H1 (cell line): ENCODE measurements at regions not wholly inside any gene's neighbourhood (a gene's known extent, or its start where the extent isn't known, plus 50 kb on each side); places are given as distances from the start of the nearest gene placed in this dataset.
A peak's percentile ranks its signal among the peaks of the same experiment; 100 is the strongest.

Source experiments
- CTCF ChIA-PET: fragments of 300-600 bp; sonication (Branson Sonifier 250); formaldehyde crosslinking; loops from one replicate; lab custom pipeline; 2021; ENCODE audit not compliant: partially characterized antibody; lab: Charles Lee
- POLR2A ChIA-PET: fragments of 300-600 bp; sonication (Branson Sonifier 250); formaldehyde crosslinking; loops from one replicate; lab custom pipeline; 2021; ENCODE audit warnings: inconsistent platforms; ENCODE audit not compliant: partially characterized antibody; lab: Charles Lee
- DNase-seq, 2 experiments: peaks; one replicate each; pipeline versions ENCODE4 v3.0.0 to v3.0.0-alpha.2; 2010 to 2022; ENCODE audit warnings: low spot score in 2 of 2, low read depth in 1 of 2, mixed read lengths in 1 of 2
- FAIRE-seq: peaks from 2 replicates; lab custom pipeline; 2011; peaks lifted over from hg19 to GRCh38; lab: Jason Lieb, UNC
- H2AFZ ChIP-seq: 2 replicates; pipeline ENCODE4 v1.8.1; 2012; ENCODE audit warnings: low read length, inconsistent platforms
- H2AK5ac ChIP-seq: 2 replicates; pipeline ENCODE4 v1.6.1; 2013; ENCODE audit warnings: low read depth, low read length
- H2BK120ac ChIP-seq: replicated peaks from 2 replicates; pipeline ENCODE3; 2013; ENCODE audit warnings: low read depth, low read length, inconsistent platforms
- H2BK12ac ChIP-seq: 2 replicates; pipeline ENCODE4 v1.6.1; 2013; ENCODE audit warnings: low read depth, low read length
- H2BK15ac ChIP-seq: 2 replicates; pipeline ENCODE4 v1.6.1; 2013; ENCODE audit warnings: low read length
- H2BK20ac ChIP-seq: 2 replicates; pipeline ENCODE4 v1.6.1; 2013; ENCODE audit warnings: low read length
- H2BK5ac ChIP-seq: 2 replicates; pipeline ENCODE4 v1.6.1; 2013; ENCODE audit warnings: low read depth, low read length
- H3K14ac ChIP-seq: 2 replicates; pipeline ENCODE4 v1.6.1; 2013; ENCODE audit warnings: inconsistent platforms; ENCODE audit not compliant: insufficient read length
- H3K18ac ChIP-seq: 2 replicates; pipeline ENCODE4 v1.6.1; 2013; ENCODE audit warnings: low read length; ENCODE audit errors: extremely low read depth
- H3K23ac ChIP-seq: 2 replicates; pipeline ENCODE4 v1.6.1; 2013; ENCODE audit warnings: inconsistent platforms; ENCODE audit not compliant: insufficient read length
- H3K23me2 ChIP-seq: 2 replicates; pipeline ENCODE4 v1.6.1; 2013; ENCODE audit warnings: low read depth, low read length
- H3K27ac ChIP-seq: 2 replicates; pipeline ENCODE4 v1.6.1; 2011; ENCODE audit warnings: low read depth, low read length, inconsistent platforms
- H3K27me3 ChIP-seq, 4 experiments: replicated peaks in 1 of 4; 1 replicate in 1 of 4; 2 replicates in 3 of 4; pipeline versions ENCODE4 v1.6.1 to v1.8.1; 2011 to 2013; ENCODE audit warnings: low read length in 3 of 4, mild to moderate bottlenecking in 3 of 4, inconsistent platforms in 2 of 4, mixed read lengths in 2 of 4, moderate library complexity in 1 of 4; ENCODE audit not compliant: control insufficient read depth in 3 of 4, insufficient read depth in 3 of 4; ENCODE audit errors: extremely low read depth in 1 of 4
- H3K36me3 ChIP-seq, 4 experiments: 2 replicates each; pipeline versions ENCODE4 v1.6.1 to v1.8.1; 2011 to 2013; ENCODE audit warnings: mild to moderate bottlenecking in 4 of 4, low read length in 3 of 4, moderate library complexity in 2 of 4, control low read depth in 1 of 4, inconsistent platforms in 1 of 4; ENCODE audit not compliant: insufficient read depth in 4 of 4, control insufficient read depth in 2 of 4
- H3K4ac ChIP-seq: replicated peaks from 2 replicates; pipeline ENCODE3; 2013; ENCODE audit warnings: low read length, low read depth, mixed read lengths, inconsistent platforms; ENCODE audit not compliant: insufficient read length
- H3K4me1 ChIP-seq, 4 experiments: replicated peaks in 1 of 4; 1 replicate in 1 of 4; 2 replicates in 3 of 4; pipeline versions ENCODE4 v1.6.1 to v1.8.1; 2011 to 2013; ENCODE audit warnings: low read length in 3 of 4, inconsistent platforms in 2 of 4, mixed read lengths in 1 of 4; ENCODE audit not compliant: insufficient read depth in 4 of 4, control insufficient read depth in 3 of 4
- H3K4me2 ChIP-seq, 2 experiments: 2 replicates each; pipeline versions ENCODE4 v1.6.1 to v1.8.1; 2011 to 2013; ENCODE audit warnings: low read depth in 2 of 2, low read length in 2 of 2, control low read depth in 1 of 2, inconsistent platforms in 1 of 2, mild to moderate bottlenecking in 1 of 2; ENCODE audit not compliant: insufficient read depth in 1 of 2
- H3K4me3 ChIP-seq, 4 experiments: fragments of 200-600, 300-600 bp in 1 of 4; sonication (generic), shearing (Covaris generic), sonication (Bioruptor Twin) in 1 of 4; 2 replicates each; pipeline versions ENCODE4 v1.5.1 to v1.8.1; 2011 to 2016; ENCODE audit warnings: low read length in 4 of 4, low read depth in 3 of 4, control low read depth in 2 of 4, inconsistent platforms in 2 of 4, mild to moderate bottlenecking in 2 of 4, mixed read lengths in 1 of 4, moderate library complexity in 1 of 4; ENCODE audit not compliant: insufficient read depth in 2 of 4; ENCODE audit errors: extremely low read depth in 1 of 4
- H3K56ac ChIP-seq: replicated peaks from 2 replicates; pipeline ENCODE3; 2013; ENCODE audit warnings: low read depth, mild to moderate bottlenecking, mixed read lengths, low read length, inconsistent platforms; ENCODE audit not compliant: insufficient read length
- H3K79me1 ChIP-seq: 2 replicates; pipeline ENCODE4 v1.6.1; 2013; ENCODE audit warnings: low read depth, low read length, control low read depth
- H3K79me2 ChIP-seq, 2 experiments: 2 replicates each; pipeline versions ENCODE4 v1.6.1 to v1.8.1; 2012 to 2013; ENCODE audit warnings: low read length in 2 of 2, mild to moderate bottlenecking in 2 of 2, inconsistent platforms in 1 of 2; ENCODE audit not compliant: insufficient read depth in 2 of 2, control insufficient read depth in 1 of 2
- H3K9ac ChIP-seq, 4 experiments: replicated peaks in 1 of 4; 1 replicate in 1 of 4; 2 replicates in 3 of 4; pipeline versions ENCODE4 v1.6.1 to v1.8.1; 2011 to 2013; ENCODE audit warnings: low read depth in 3 of 4, low read length in 3 of 4, control low read depth in 2 of 4, mild to moderate bottlenecking in 2 of 4, moderate library complexity in 2 of 4, inconsistent platforms in 1 of 4; ENCODE audit errors: extremely low read depth in 1 of 4
- H3K9me3 ChIP-seq, 2 experiments: 2 replicates each; pipeline versions ENCODE4 v1.6.1 to v1.8.1; 2012 to 2013; ENCODE audit warnings: mild to moderate bottlenecking in 2 of 2, moderate library complexity in 2 of 2, control low read depth in 1 of 2, inconsistent platforms in 1 of 2, low read depth in 1 of 2, low read length in 1 of 2, mixed read lengths in 1 of 2; ENCODE audit not compliant: insufficient read depth in 2 of 2
- H4K20me1 ChIP-seq, 2 experiments: replicated peaks in 1 of 2; 2 replicates each; pipeline versions ENCODE3 to v1.8.1; 2011 to 2013; ENCODE audit warnings: inconsistent platforms in 2 of 2, low read length in 2 of 2, mild to moderate bottlenecking in 1 of 2; ENCODE audit not compliant: insufficient read depth in 2 of 2, control insufficient read depth in 1 of 2
- H4K5ac ChIP-seq: 2 replicates; pipeline ENCODE4 v1.6.1; 2013; ENCODE audit warnings: low read length, low read depth, mixed read lengths, inconsistent platforms; ENCODE audit not compliant: insufficient read length
- H4K8ac ChIP-seq: 2 replicates; pipeline ENCODE4 v1.8.0; 2013; ENCODE audit warnings: mild to moderate bottlenecking, moderate library complexity, low read length, inconsistent platforms; ENCODE audit not compliant: insufficient read depth; ENCODE audit errors: extremely low read depth
- H4K91ac ChIP-seq: replicated peaks from 2 replicates; pipeline ENCODE3; 2013; ENCODE audit warnings: low read length, mixed read lengths, inconsistent platforms; ENCODE audit not compliant: insufficient read length
- CEBPB ChIP-seq: IDR thresholded peaks from 2 replicates; pipeline ENCODE4 v1.6.1; 2012; ENCODE audit warnings: low read depth, low read length
- EZH2 ChIP-seq: fragments of 200-600 bp; sonication (generic); IDR thresholded peaks from 2 replicates; pipeline ENCODE4 v1.7.1; 2012; ENCODE audit warnings: low read depth, mild to moderate bottlenecking, moderate library complexity, low read length, inconsistent platforms; ENCODE audit not compliant: severe bottlenecking
- JUND ChIP-seq: IDR thresholded peaks from 2 replicates; pipeline ENCODE4 v1.6.1; 2011; ENCODE audit warnings: mild to moderate bottlenecking, improper control_type of control experiment, low read length
- NRF1 ChIP-seq: IDR thresholded peaks from 2 replicates; pipeline ENCODE4 v1.6.1; 2011; ENCODE audit warnings: mild to moderate bottlenecking, low read depth, low read length, improper control_type of control experiment
- RAD21 ChIP-seq, 2 experiments: IDR thresholded peaks in 1 of 2; conservative IDR thresholded peaks in 1 of 2; 2 replicates each; pipeline ENCODE4 v1.6.1; 2011; ENCODE audit warnings: low read depth in 2 of 2, low read length in 2 of 2, improper control_type of control experiment in 1 of 2, inconsistent platforms in 1 of 2, mild to moderate bottlenecking in 1 of 2, moderate library complexity in 1 of 2
- RNF2 ChIP-seq: fragments of 200-900, 300-1000 bp; sonication (generic); IDR thresholded peaks from 2 replicates; pipeline ENCODE4 v1.7.1; 2016; ENCODE audit warnings: borderline replicate concordance, low read depth, mild to moderate bottlenecking, antibody characterized with exemption, low read length; ENCODE audit not compliant: poor library complexity, severe bottlenecking; ENCODE audit errors: missing control alignments
- RXRA ChIP-seq: IDR thresholded peaks from 2 replicates; pipeline ENCODE4 v1.6.1; 2011; ENCODE audit warnings: low read depth, mild to moderate bottlenecking, low read length, moderate library complexity; ENCODE audit not compliant: insufficient read depth
- SP2 ChIP-seq: IDR thresholded peaks from 2 replicates; pipeline ENCODE4 v1.6.1; 2012; ENCODE audit warnings: mild to moderate bottlenecking, low read length, inconsistent platforms
- TCF12 ChIP-seq: IDR thresholded peaks from 2 replicates; pipeline ENCODE4 v1.6.1; 2011; ENCODE audit warnings: low read depth, mild to moderate bottlenecking, low read length
- WGBS, 2 experiments: shearing (Covaris generic) in 1 of 2; methylation state at CpG; one replicate each; pipeline versions ENCODE4 v1.1.6 to v1.1.7; 2013 to 2015; ENCODE audit warnings: low lambda C conversion rate in 2 of 2, mixed read lengths in 2 of 2, inconsistent platforms in 1 of 2, low coverage in 1 of 2, missing lambda C conversion rate in 1 of 2; ENCODE audit not compliant: insufficient replicate concordance in 2 of 2, insufficient coverage in 1 of 2, insufficient read length in 1 of 2; ENCODE audit errors: extremely low coverage in 1 of 2, missing lambda C conversion rate in 1 of 2; 5-methylcytosine and 5-hydroxymethylcytosine counted together
- TF ChIP-seq, protein P1 (sequence below): IDR thresholded peaks from 2 replicates; pipeline ENCODE4 v1.6.1; 2012; ENCODE audit warnings: low read length, inconsistent platforms
- TF ChIP-seq, protein P2 (sequence below): IDR thresholded peaks from 2 replicates; pipeline ENCODE4 v1.6.1; 2012; ENCODE audit warnings: inconsistent platforms

DNA sequence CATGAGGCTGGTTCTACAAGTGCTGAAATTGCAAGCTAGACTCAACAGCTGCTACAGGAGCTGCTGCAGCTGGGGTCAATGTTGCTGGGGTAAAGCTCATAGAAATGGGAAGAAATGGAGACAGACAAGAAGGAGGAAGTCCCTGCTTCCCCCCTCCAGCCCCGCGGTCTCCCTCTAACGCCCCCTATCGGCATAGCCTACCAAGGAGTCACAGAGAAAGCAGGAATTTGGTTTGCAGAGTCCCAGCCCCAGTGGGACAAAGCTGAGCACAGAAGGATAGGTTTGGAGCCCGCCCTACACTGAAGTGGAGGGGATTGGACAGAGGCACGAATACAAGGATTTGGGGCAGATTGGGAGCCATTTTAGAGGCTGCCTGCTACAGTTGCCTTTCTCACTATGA is 176.9 kb upstream of the ANKRD28 start:
- ChIA-PET CTCF (interaction anchor here (0.6 to 5.4 kb wide), 20 partner anchors 8 to 257 kb away, joined by 3 to 34 read pairs (median 4); partner anchors contain the start of gene GALNT15), POLR2A (no interaction called here)
- Histone ChIP-seq H3K14ac (no peak overlapping the region), H2BK12ac (no peak overlapping the region), H3K79me1 (no peaks in the 10 kb centered on the region), H2AK5ac (no peak overlapping the region), H4K5ac (no peak overlapping the region), H2AFZ (peak overlapping the region; percentile 96), H3K56ac (no peak overlapping the region), H2BK20ac (no peak overlapping the region), H3K23ac (no peak overlapping the region), H3K18ac (no peak overlapping the region), H3K9me3 (no peaks in the 10 kb centered on the region), H4K20me1 (no peaks in the 10 kb centered on the region), H3K4ac (no peak overlapping the region), H2BK120ac (no peak overlapping the region), H3K79me2 (no peaks in the 10 kb centered on the region), H3K9ac (no peak overlapping the region), H3K23me2 (no peaks in the 10 kb centered on the region), H3K36me3 (no peaks in the 10 kb centered on the region), H4K91ac (no peak overlapping the region), H3K27me3 (no peaks in the 10 kb centered on the region), H3K4me2 (no peak overlapping the region), H2BK15ac (no peak overlapping the region), H3K27ac (no peak overlapping the region), H4K8ac (no peak overlapping the region), H3K4me3 (no peak overlapping the region), H2BK5ac (no peak overlapping the region), H3K4me1 (no peaks in the 10 kb centered on the region; a peak in 1 of 7 replicates)
- DNase-seq (peak; percentile 31 to 85), FAIRE-seq (no peak)
- WGBS, 2 experiments: 27% methylated on average over 6 of the region's 6 CpGs; no CpG with 5 or more reads in 1 of the 2 experiments
- TF ChIP-seq RAD21 (IDR thresholded peaks at IDR 0.05 in 1 of 2, conservative IDR thresholded peaks at IDR 0.05 in 1 of 2; ENCODE audit: low read depth in 2 of 2, low read length in 2 of 2) (peak; percentile 52 to 70), SP2 (no peak), JUND (no peak), TCF12 (no peak), RNF2 (no peak), NRF1 (no peak), CEBPB (no peak), EZH2 (no peak), RXRA (no peak)
- TF ChIP-seq, protein P1, sequence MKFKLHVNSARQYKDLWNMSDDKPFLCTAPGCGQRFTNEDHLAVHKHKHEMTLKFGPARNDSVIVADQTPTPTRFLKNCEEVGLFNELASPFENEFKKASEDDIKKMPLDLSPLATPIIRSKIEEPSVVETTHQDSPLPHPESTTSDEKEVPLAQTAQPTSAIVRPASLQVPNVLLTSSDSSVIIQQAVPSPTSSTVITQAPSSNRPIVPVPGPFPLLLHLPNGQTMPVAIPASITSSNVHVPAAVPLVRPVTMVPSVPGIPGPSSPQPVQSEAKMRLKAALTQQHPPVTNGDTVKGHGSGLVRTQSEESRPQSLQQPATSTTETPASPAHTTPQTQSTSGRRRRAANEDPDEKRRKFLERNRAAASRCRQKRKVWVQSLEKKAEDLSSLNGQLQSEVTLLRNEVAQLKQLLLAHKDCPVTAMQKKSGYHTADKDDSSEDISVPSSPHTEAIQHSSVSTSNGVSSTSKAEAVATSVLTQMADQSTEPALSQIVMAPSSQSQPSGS: no peak
- TF ChIP-seq, protein P2, sequence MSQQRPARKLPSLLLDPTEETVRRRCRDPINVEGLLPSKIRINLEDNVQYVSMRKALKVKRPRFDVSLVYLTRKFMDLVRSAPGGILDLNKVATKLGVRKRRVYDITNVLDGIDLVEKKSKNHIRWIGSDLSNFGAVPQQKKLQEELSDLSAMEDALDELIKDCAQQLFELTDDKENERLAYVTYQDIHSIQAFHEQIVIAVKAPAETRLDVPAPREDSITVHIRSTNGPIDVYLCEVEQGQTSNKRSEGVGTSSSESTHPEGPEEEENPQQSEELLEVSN: no peak
